Esophagus muscularis mucosa (tissue), 4 donors: ENCODE measurements at regions not wholly inside any gene's neighbourhood (a gene's known extent, or its start where the extent isn't known, plus 50 kb on each side); places are given as distances from the start of the nearest gene placed in this dataset.

ENCODE experiments used
- EP300 ChIP-seq: sonication (generic); formaldehyde crosslinking; IDR thresholded peaks from one replicate; pipeline ENCODE4 v1.6.1; 2017; ENCODE audit warnings: antibody characterized with exemption
- POLR2A ChIP-seq: fragments of 450-650 bp; IDR thresholded peaks from one replicate; pipeline ENCODE4 v1.6.1; 2017; ENCODE audit warnings: antibody characterized with exemption, moderate library complexity, mild to moderate bottlenecking, low read depth
- POLR2AphosphoS5 ChIP-seq, 2 donors: sonication (generic); formaldehyde crosslinking; IDR thresholded peaks; one replicate each; pipeline ENCODE4 v1.6.1; 2017; ENCODE audit warnings: antibody characterized with exemption in 2 of 2
- TF ChIP-seq, protein P1 (sequence below), 3 experiments: fragments of 200-600 bp in 2 of 3; fragments of 450-650 bp in 1 of 3; sonication (generic) in 2 of 3; IDR thresholded peaks; one replicate each; pipeline ENCODE4 v1.5.1; 2017 to 2019; ENCODE audit warnings: antibody characterized with exemption in 3 of 3, mild to moderate bottlenecking in 2 of 3, moderate library complexity in 1 of 3

DNA sequence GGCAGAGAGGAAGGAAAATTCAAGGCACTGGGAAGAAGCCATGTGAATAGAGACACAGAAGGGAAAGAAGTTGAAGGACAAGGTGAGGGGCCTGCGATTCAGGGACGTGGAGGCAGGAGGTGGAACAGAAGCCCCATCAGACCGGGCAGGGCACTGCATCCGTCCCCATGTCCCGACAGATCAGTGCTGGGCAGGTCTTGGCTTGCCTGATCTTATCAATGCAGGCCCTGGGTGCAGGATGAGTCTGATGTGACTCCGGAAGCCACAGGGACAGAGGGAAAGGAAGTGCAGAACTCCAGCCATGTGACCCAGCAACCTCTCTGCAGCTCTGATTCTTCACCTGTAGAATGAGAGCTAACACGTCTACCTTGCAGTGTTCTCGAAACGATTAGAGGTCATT, 136.2 kb upstream of the CTBP2 start:
- TF ChIP-seq, protein P1, sequence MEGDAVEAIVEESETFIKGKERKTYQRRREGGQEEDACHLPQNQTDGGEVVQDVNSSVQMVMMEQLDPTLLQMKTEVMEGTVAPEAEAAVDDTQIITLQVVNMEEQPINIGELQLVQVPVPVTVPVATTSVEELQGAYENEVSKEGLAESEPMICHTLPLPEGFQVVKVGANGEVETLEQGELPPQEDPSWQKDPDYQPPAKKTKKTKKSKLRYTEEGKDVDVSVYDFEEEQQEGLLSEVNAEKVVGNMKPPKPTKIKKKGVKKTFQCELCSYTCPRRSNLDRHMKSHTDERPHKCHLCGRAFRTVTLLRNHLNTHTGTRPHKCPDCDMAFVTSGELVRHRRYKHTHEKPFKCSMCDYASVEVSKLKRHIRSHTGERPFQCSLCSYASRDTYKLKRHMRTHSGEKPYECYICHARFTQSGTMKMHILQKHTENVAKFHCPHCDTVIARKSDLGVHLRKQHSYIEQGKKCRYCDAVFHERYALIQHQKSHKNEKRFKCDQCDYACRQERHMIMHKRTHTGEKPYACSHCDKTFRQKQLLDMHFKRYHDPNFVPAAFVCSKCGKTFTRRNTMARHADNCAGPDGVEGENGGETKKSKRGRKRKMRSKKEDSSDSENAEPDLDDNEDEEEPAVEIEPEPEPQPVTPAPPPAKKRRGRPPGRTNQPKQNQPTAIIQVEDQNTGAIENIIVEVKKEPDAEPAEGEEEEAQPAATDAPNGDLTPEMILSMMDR (IDR thresholded peaks at IDR 0.05) = no peak
- TF ChIP-seq POLR2AphosphoS5 (IDR thresholded peaks at IDR 0.05) (no peak), EP300 (no peak), POLR2A (no peak)
